ENCODE measurements at regions not wholly inside any gene's neighbourhood (a gene's known extent, or its start where the extent isn't known, plus 50 kb on each side); places are given as distances from the start of the nearest gene placed in this dataset.

GRCh38 chrX:40374486-40374885 lies 206.3 kb upstream of the ATP6AP2 start:
- H3K4me1 Mint-ChIP-seq = peaks cover 2% of the 10 kb centered on the region
- TF ChIP-seq, protein P1, sequence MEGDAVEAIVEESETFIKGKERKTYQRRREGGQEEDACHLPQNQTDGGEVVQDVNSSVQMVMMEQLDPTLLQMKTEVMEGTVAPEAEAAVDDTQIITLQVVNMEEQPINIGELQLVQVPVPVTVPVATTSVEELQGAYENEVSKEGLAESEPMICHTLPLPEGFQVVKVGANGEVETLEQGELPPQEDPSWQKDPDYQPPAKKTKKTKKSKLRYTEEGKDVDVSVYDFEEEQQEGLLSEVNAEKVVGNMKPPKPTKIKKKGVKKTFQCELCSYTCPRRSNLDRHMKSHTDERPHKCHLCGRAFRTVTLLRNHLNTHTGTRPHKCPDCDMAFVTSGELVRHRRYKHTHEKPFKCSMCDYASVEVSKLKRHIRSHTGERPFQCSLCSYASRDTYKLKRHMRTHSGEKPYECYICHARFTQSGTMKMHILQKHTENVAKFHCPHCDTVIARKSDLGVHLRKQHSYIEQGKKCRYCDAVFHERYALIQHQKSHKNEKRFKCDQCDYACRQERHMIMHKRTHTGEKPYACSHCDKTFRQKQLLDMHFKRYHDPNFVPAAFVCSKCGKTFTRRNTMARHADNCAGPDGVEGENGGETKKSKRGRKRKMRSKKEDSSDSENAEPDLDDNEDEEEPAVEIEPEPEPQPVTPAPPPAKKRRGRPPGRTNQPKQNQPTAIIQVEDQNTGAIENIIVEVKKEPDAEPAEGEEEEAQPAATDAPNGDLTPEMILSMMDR (conservative IDR thresholded peaks at IDR 0.05) = no peak
- H3K36me3 Mint-ChIP-seq (ENCODE audit: low read depth) = no peaks in the 10 kb centered on the region

GRCh38 chrX:40373641-40374040 lies 207.1 kb upstream of the ATP6AP2 start:
- H3K4me1 Mint-ChIP-seq = peaks cover 2% of the 10 kb centered on the region
- TF ChIP-seq, protein P1 (conservative IDR thresholded peaks at IDR 0.05) = no peak
- peaks cover 28% of the 10 kb centered on the region for H3K9me3 Mint-ChIP-seq
- no peaks in the 10 kb centered on the region for H3K27me3 ChIP-seq (ENCODE audit: control insufficient read depth, insufficient read depth, low read length, poor library complexity, severe bottlenecking)
- no peak overlapping the region for H3K27ac ChIP-seq (ENCODE audit: low read depth, low read length)
- no peak overlapping the region for H3K27ac Mint-ChIP-seq
- no peaks in the 10 kb centered on the region for H3K36me3 ChIP-seq (ENCODE audit: control insufficient read depth, insufficient read depth, low read length)
- no peaks in the 10 kb centered on the region for H3K4me1 ChIP-seq (ENCODE audit: control insufficient read depth, insufficient read depth, low read length)
- DNase-seq = no peak
- H3K9ac ChIP-seq (ENCODE audit: extremely low read depth, low read length, poor library complexity, severe bottlenecking) = no peak overlapping the region
- H3K9me3 ChIP-seq (ENCODE audit: control insufficient read depth, low read length) = no peaks in the 10 kb centered on the region
- H3K4me3 ChIP-seq (ENCODE audit: low read length) = no peak overlapping the region
- no peak overlapping the region for H3K4me3 Mint-ChIP-seq
- no peaks in the 10 kb centered on the region for H3K36me3 Mint-ChIP-seq (ENCODE audit: low read depth)
- peaks cover 2% of the 10 kb centered on the region for H3K27me3 Mint-ChIP-seq (ENCODE audit: insufficient read depth)

More at GRCh38 chrX:40374486-40374885, 206.3 kb upstream of the ATP6AP2 start:
- Mint-ChIP-seq H3K9me3 (peaks cover 32% of the 10 kb centered on the region), H3K27ac (no peak overlapping the region), H3K27me3 (ENCODE audit: insufficient read depth) (peaks cover 4% of the 10 kb centered on the region), H3K4me3 (no peak overlapping the region)
- Histone ChIP-seq H3K9ac (ENCODE audit: extremely low read depth, low read length, poor library complexity, severe bottlenecking) (no peak overlapping the region), H3K4me3 (ENCODE audit: low read length) (no peak overlapping the region), H3K9me3 (ENCODE audit: control insufficient read depth, low read length) (no peaks in the 10 kb centered on the region), H3K27ac (ENCODE audit: low read depth, low read length) (no peak overlapping the region), H3K27me3 (ENCODE audit: control insufficient read depth, insufficient read depth, low read length, poor library complexity, severe bottlenecking) (no peaks in the 10 kb centered on the region), H3K4me1 (ENCODE audit: control insufficient read depth, insufficient read depth, low read length) (no peaks in the 10 kb centered on the region), H3K36me3 (ENCODE audit: control insufficient read depth, insufficient read depth, low read length) (no peaks in the 10 kb centered on the region)
- no peak for DNase-seq
- 86% methylated on average over 2 of the region's 2 CpGs; no CpG with 5 or more reads in 1 of the 2 experiments for WGBS, 2 experiments (ENCODE audit: insufficient coverage in 1 of 2, insufficient read length in 1 of 2)

DNA sequence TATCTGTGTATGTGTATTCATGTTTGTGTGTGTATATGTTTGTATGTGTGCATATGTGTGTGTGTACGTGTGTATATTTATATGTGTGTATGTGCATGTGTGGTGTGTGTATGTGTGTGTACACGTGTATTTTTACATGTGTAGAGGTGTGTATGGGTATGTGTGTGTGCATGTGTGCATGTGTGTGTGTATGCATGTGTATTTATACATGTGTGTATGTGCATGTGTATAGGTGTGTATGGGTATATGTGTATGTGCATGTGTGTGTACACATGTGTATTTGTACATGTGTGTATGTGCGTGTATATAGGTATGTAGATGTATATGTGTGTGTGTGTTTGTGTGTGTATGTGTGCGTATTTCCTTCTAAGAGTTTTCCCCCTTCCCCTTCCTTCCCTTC lies 207.7 kb upstream of the ATP6AP2 start:
- H3K4me3 ChIP-seq (ENCODE audit: low read length) = no peak overlapping the region
- no peaks in the 10 kb centered on the region for H3K9me3 ChIP-seq (ENCODE audit: control insufficient read depth, low read length)
- DNase-seq = no peak
- H3K36me3 ChIP-seq (ENCODE audit: control insufficient read depth, insufficient read depth, low read length) = no peaks in the 10 kb centered on the region
- WGBS, 2 experiments (ENCODE audit: insufficient coverage in 1 of 2, insufficient read length in 1 of 2) = 88 to 92% methylated on average over 2 of the region's 4 CpGs
- Mint-ChIP-seq H3K4me3 (no peak overlapping the region), H3K9me3 (peaks cover 31% of the 10 kb centered on the region), H3K36me3 (ENCODE audit: low read depth) (no peaks in the 10 kb centered on the region), H3K4me1 (peaks cover 5% of the 10 kb centered on the region), H3K27ac (no peak overlapping the region), H3K27me3 (ENCODE audit: insufficient read depth) (no peaks in the 10 kb centered on the region)
- no peak overlapping the region for H3K9ac ChIP-seq (ENCODE audit: extremely low read depth, low read length, poor library complexity, severe bottlenecking)
- no peak overlapping the region for H3K27ac ChIP-seq (ENCODE audit: low read depth, low read length)
- TF ChIP-seq, protein P1 (conservative IDR thresholded peaks at IDR 0.05) = no peak
- H3K27me3 ChIP-seq (ENCODE audit: control insufficient read depth, insufficient read depth, low read length, poor library complexity, severe bottlenecking) = no peaks in the 10 kb centered on the region
- no peaks in the 10 kb centered on the region for H3K4me1 ChIP-seq (ENCODE audit: control insufficient read depth, insufficient read depth, low read length)

Measured in endodermal cell (in vitro differentiated cells).